DMS53 treated with DMSO at 0.1 percent for 48 hours (cell line): ENCODE measurements at regions not wholly inside any gene's neighbourhood (a gene's known extent, or its start where the extent isn't known, plus 50 kb on each side); places are given as distances from the start of the nearest gene placed in this dataset.
"Not testable (repeated sequence)": the region's sequence is repeated elsewhere in the genome, so short reads cannot be mapped to it uniquely, and the experiment has no call there.

Experiments
- DNase-seq: peaks from one replicate; lab custom pipeline; 2025; ENCODE audit not compliant: unreplicated experiment; lab: John Stamatoyannopoulos, UW

DNA sequence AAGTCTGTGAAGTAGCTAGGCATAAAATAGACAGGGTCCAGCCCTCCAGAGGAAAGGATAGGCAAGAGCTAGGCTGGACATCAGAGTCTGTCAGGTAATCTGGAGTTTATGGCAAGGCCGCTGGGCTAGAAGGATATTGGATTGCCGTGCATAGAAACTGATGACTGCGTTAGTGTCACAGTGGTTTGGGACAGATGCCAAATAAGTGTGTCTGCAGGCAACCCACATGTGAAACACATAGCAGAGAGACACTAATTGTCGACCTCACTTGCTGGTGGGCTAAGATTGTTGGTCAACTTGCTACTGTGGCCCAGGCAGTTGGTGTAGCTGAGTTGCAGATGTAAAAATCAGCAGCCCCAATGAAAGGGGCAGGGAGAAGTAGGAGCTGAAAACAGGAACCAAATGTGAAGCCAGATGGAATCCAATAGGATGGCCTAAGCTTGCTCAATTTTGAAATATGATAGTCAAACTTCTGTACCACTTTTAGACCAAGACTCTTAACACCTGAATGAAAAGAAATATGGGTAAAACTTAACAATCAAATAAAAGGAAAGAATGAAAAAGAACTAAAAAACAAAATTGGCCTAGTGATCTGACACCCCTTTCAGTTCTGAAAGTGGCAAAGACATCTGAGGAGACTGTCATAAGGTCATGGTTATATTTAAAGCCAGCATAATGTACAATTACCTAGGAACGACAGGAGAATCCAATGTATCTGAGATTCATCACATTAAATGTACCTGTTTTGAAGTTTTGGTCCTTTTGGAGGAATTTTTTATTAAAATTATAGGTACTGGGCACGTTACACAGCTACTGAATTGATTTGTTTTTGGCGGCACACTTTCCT lies 243.3 kb upstream of the ACTBL2 start:
- DNase-seq = no peak

DNA sequence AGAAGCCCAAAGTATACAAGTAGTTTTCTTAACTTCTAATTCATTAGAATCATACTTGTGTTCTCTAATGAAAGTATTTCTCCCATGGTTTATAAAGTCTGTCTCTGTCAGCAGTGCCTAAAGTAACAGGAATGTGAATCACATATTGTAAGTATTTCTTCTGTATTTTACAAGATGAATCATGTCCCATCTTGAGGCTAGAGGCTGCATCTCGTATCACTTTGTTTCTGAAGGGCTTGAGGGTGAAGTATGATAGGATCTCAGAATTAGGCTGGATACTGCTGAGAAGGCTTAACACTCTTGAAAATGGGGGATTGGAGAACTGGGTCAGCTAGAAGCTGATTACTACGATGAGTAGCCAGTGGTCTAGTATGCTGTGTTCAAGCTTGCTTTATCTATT lies 242.2 kb upstream of the ACTBL2 start:
- no peak for DNase-seq

DNA sequence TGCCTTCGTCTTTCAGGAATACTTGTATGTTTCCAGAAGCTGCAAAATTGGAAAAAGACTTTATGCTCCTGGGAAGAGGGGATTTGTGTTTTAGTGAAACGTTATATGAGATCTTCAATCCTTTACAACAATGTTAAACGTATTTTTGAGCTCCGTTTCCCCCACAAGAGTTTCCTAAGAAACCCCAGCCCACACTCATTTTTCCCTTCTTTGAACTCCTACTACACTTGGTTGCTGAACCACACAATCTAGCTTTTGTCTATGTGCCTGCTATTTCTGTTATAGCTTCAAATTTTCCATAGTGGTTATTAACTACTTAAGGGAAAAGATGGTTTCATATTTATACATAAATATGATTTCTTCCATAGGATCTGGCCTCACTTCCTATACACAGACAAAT lies 238.6 kb upstream of the ACTBL2 start:
- no peak for DNase-seq

DNA sequence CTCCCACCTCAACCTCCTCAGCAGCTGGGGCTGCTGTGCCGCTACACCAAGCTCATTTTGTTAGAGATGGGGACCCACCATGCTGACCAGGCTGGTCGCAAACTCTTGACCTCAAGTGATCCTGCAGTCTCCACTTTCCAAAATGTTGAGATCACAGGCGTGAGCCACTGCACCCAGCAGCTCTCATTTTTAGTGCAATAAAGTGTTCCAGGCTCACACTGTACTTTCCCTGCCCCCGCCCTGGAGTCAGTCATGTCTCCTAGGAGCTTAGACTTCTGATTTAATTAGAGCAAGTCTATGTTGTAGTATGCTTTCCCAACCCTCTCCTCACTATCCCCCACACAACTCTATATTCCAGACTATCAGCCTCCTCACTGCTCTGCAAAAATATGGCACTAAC lies 238.0 kb upstream of the ACTBL2 start:
- DNase-seq = no peak

DNA sequence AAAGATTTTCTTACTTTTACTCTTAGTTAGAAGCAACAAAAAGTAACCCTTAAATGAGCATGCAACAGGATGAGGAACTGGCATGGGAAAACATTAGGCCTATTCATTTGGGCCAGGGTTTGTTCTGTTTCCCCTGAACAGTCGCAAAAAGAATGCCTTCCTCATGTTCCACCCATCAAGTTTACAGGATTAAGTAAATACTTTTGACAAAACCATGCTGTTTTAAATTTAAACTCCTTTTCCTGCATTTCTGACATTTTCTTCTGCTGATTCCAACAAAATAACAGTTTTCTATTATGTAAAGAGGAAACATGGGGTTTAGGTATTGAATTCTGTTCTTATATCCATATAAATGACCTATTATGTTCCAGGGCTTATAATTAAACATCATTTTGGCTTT lies 236.6 kb upstream of the ACTBL2 start:
- DNase-seq = no peak

DNA sequence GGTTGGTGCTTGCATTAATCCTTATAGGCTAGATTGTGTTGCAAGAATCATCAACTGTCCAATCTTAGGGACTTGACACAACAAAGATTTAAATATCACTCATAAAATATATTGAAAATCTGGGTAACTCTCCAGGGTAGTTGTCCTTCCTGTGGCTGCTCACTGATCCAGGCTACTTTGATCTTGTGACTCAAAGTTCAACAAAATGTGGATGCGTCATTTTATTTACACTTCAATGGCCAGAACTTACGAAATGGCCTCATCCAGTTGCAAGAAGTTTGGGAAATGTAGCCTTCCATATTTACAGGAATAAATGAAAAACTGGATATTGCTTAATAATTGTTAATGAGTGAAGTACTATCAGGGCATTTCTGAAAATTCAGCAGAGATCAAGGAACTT lies 235.5 kb upstream of the ACTBL2 start:
- peak; percentile 4 for DNase-seq

DNA sequence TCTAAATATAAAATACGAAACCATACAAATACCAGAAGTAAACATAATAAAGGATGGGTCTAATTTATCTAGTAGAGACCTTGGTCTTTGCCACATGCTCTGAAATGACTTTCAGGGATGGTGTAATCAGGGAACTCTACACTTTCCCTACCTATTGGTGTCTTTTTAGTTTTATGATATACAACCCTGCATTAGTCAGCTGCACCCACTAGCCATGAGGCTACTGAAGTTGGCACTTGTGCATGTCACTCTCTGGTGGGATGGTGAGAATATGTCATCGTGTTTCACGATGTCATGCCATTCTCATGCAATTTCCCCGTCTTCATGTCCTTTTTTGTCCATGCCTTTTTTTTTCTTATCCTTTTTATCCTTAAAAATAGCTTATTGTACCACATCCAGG lies 234.9 kb upstream of the ACTBL2 start:
- no peak for DNase-seq

DNA sequence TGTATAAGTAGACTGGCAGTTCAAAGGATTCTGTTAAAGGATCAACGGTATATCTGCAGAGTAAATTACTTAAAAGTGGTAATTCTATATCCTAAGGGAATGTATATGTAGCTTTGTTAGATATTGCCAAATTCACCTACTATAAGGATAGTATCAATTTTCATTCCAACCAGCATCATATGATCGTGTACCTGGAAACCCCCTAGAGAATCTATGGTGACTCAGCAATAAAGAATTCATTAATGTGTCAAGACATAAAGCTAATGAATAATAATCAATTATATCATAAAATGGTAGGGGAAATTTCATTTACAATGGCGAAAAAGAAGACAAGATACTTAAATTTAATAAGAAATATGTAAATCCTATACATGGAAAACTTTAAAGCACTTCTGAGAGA lies 234.1 kb upstream of the ACTBL2 start:
- DNase-seq = no peak

DNA sequence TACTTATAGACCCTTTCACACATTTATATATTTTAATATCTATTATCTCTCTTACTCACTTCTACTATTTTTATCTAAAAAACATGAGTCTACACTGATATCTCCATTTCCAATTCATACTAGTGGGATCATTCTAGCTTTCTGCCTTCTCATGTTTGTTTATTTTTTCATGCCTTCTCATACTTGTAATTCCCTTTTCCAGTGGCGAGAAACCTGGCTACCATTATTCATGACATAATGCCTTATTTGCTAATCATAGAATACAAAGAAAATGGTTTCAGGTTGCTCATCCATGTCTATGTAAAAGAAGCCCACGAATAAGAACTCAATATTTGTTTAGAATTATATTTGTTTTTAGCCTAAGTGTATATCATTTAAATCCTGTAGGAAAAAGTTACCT lies 232.7 kb upstream of the ACTBL2 start:
- no peak for DNase-seq

DNA sequence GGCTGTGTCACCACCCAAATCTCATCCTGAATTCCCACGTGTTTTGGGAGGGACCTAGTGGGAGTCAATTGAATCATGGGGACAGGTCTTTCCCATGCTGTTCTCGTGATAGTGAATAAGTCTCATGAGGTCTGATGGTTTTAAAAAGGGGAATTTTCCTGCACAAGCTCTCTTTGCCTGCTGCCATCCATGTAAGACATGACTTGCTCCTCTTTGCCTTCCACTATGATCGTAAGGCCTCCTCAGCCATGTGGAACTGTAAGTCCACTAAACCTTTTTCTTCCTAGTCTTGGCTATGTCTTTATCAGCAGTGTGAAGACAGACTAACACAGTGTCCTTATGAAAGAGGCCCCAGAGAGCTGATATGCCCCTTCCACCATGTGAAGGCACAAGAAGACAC lies 230.9 kb upstream of the ACTBL2 start:
- not testable (repeated sequence) for DNase-seq

DNA sequence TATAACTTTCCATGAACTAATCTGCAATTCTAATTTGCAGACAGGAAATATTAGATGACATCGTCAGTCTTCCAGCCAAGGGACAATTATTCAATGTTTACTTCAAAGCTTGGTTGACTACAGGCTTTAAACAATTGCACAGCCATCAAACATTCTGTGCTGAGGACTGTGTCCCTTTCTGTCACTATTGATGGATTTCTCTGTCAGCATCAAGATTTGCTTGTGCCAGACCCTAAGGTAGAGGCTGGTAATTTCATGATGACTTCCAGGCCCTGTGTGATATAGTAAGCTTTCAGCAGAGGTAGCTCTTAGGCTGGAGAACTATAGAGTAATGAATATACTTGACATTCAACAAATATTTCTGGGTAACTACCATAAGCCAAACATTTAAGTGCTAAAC lies 229.3 kb upstream of the ACTBL2 start:
- DNase-seq = no peak

DNA sequence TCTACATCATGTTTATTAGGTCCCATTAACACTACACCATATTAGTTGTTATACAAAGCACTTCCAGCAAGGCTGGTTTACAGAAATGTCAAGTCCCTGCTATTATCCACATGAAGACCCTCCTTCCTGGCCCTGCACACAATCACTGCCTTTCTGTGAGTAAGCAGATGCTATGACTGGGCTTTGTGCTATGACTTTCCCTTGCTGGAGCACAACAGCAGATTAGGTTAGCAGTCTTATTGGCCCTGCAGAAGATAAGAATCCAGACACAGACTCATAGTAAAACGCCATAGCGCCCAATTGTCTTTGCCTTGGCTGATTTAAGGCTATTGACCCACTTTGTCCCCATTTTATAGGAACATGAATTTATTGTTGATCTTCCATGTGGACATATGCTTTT lies 228.9 kb upstream of the ACTBL2 start:
- no peak for DNase-seq

DNA sequence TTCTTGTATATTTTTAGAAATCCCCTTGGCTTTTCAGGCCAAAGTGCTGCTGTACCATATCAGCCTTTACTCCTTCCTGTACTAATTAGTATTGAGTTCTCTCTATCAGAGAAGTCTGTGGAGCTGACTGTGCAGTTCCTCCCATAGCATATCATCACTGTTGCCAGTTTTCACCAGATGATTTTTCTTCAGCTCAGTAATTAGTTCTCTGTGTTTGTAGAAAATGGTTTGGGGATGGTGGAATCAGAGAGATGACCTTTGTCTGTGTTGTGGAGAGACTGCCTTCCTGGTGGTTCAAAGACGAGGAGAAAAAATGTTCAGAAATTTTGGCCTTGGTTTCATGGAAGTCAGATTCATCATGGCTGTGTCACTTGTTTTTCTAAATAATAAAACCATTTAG lies 227.5 kb upstream of the ACTBL2 start:
- no peak for DNase-seq

DNA sequence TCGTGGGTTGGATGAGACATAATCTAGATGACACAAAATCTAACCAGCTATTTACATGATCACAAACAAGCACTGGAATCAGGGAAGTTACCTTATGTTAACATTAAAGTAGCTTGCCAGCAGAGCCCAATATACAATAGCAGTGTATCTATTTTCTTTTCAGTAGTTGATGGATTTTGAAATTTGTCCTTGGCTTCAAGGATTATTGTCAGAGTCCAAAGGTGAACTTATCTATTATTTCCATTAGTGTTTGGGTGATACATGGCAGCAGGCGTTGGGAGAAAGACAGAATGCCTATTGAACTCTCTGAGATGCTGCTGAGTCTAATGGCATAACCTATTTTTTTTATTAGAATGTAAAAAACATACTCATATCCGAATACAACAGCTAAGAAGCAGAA lies 223.2 kb upstream of the ACTBL2 start:
- no peak for DNase-seq

DNA sequence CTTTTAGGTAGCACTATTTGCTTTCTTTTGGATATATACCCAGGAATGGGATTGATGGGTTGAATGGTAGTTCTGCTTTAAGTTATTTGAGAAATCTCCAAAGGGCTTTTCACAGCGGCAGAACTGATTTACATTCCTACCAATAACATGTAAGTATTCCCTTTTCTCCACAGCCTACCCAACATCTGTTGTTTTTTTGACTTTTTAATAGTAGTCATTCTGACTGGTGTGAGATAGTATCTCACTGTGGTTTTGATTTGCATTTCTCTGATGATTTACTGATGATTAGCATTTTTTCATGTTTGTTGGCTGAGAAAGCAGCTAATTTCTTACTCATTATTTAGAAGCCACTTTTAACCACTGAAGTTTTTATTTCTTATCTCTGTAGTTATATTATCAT lies 221.1 kb upstream of the ACTBL2 start:
- no peak for DNase-seq

DNA sequence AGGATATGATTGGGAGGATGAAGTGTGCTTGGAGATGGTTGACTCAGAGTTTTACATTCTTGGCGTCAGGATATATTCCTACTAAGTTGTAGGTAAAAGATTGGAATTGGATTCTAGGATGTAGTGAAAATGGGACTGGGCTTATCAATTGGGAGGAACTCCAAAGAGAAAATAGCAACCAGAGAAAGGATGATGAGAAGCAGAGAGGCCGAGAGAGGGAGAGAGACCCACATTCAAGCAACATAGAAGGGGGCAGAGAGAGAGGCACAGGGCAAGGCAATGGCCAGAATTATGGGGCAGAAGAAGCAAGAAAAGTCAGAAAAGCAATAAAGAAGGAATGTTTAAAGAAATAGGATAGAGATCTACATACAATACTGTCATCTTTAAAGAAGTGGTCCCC lies 217.9 kb upstream of the ACTBL2 start:
- no peak for DNase-seq

DNA sequence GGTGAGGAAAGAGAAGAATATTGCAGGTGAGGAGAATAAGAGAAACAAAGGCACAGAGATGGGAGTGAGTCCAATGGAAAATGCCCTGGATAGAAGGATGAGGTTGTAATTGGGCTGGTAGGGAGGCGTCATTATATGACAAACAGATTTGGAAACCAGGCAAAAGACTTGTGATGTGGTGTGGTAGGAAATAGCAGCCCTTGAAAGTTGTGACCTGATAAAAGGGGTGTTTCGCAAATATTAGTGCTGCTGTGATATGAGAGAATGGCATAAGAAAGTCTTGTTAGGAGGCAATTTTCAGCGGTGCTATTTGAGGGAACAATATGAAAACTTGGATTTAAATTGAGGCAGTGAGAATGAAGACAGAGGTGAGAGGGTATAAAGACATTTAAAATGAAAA lies 217.5 kb upstream of the ACTBL2 start:
- DNase-seq = no peak

DNA sequence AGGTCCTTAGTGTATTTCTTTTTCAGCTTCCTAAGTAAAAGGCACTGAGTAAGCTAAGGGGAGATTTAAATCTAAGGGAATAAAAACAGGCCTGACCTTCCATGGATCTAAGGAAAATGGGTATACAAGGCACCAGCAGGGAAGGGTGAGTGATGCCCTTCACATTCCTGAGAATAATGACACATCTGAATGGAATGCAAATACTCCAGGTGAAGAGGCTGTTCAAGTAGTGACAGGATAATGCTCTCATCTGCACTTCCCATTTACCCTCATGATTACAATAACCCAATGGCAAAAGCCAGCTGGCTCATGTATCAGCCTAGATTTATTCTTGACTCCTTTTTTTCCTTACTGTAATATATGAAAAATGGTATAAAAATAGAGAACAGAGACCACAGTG lies 216.2 kb upstream of the ACTBL2 start:
- peak; percentile 93 for DNase-seq

DNA sequence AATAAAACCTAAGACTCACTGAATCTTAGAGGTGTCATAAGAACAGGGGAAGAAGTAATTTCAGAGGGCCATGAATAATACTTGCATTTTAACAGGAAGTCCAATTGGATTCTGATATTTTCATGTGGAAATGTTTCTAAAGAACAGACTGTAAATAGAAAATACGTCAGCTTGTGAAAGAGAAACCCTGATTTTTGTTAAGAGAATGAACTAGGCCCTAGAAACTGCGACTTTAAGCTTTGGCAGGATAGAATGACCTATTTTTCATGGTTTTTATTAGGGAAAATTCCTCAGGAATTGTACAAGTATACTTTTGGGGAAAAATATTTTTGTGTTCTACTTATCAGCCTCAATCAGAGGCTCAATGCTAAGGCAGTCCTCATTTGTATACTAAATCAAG lies 215.5 kb upstream of the ACTBL2 start:
- no peak for DNase-seq

DNA sequence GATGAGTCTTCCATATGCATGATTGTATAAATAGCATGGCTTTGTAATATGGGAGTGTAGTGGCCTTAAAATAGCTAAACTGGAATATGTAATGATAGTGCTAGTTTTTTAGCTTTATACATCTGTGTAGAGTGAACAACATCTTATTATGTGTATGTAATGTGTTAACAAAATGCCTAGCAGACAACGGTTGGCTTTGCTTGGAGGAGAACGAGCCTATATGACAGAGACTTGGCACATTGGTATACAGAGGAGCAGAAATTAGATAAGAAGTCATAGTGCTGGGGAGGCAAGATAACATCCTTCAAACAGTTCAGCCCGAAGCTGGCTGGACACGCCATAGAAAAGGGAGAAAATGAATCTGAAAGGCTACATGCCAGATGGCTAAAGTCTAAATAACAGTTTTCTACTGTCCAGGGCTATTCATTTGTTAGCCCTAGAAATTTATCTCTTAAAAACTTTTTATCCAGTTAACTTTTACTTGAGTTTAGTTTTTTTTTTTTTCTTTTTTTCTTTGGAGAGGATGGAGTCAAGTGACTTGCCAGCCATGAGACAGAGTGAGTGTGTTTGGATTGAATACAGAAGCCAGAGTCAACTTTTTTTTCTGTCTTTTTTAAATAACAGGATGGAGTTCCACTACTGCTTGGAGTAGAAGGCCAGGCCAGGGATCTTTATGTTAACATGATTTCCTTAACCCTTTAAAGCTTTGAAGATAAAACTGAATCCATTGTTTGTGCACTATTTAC lies 214.4 kb upstream of the ACTBL2 start:
- DNase-seq = no peak

DNA sequence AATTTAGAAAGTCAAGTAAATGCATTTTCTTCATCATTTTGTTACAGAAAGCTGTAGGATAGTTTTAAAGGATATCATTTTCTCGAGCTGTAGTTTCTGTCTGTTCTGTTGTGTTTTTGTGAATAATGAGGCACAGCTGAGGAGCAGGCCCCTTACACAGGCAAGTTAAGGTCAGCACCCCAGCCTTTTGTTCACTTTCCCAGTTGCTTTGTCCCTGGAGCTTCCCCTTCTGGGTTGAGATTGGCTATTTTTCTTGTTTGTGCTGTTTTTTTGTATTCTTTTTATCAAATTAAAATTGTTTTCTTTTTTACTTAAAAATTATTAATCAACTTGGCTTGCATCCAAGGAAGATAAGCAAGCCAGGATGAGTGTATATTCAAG lies 213.8 kb upstream of the ACTBL2 start:
- DNase-seq = no peak

DNA sequence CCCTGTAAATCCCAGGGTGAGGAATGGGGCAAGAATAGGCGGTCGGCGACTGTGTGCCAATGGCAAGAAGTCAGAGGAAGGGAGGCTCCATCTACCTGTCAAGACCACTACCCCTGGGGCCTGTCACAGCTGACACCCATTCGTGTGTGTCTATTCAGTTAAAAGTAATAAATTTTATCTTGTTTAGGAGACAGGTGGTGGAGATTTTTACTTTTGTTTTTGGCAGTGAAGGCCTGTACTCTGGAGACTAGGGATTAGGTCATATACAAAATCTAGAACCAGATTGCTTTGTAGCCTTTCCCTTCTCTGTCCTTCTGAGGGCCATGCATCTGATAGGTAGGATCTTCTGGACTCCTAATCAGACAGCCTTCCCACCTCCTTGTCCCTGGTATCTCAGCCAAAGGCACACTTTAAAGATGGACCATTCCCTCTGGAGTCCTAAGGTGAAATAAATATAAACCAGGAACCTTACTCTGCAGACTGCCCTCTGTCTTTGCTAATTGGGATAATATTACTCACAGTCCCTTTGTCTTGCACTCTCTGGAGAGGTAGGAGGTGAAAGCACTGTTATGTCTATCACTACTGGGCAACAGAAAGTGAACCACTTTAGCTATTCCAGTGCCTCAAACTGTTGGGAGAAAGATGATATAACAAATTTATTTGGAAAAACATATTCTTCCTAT lies 213.2 kb upstream of the ACTBL2 start:
- DNase-seq = no peak
